Activated effector memory CD4-positive, alpha-beta T cell treated with Interleukin-2 at 50 U/mL for 16 hours (primary cell): ENCODE measurements at regions not wholly inside any gene's neighbourhood (a gene's known extent, or its start where the extent isn't known, plus 50 kb on each side); places are given as distances from the start of the nearest gene placed in this dataset.
"Not testable (repeated sequence)": the region's sequence is repeated elsewhere in the genome, so short reads cannot be mapped to it uniquely, and the experiment has no call there.

Experiments used
- DNase-seq: peaks from one replicate; pipeline ENCODE4 v3.0.0-alpha.2; 2020

- DNase-seq = not testable (repeated sequence)
Measured at GRCh38 chr2:111432423-111432822, 311.7 kb downstream of the BCL2L11 start.

GRCh38 chr2:111432916-111433499, 312.3 kb downstream of the BCL2L11 start:
- DNase-seq = not testable (repeated sequence)

- not testable (repeated sequence) for DNase-seq
Measured at GRCh38 chr2:111433892-111434607, 313.3 kb downstream of the BCL2L11 start.

- not testable (repeated sequence) for DNase-seq
Measured at GRCh38 chr2:111434608-111434939, 313.9 kb downstream of the BCL2L11 start.

GRCh38 chr2:111435553-111436310, 315.0 kb downstream of the BCL2L11 start:
- DNase-seq = not testable (repeated sequence)

- DNase-seq = not testable (repeated sequence)
Measured at GRCh38 chr2:111436411-111436810, 315.7 kb downstream of the BCL2L11 start.

- not testable (repeated sequence) for DNase-seq
Measured at GRCh38 chr2:111437288-111437990, 316.7 kb downstream of the BCL2L11 start.

GRCh38 chr2:111438161-111438560, 317.4 kb downstream of the BCL2L11 start:
- not testable (repeated sequence) for DNase-seq

GRCh38 chr2:111439237-111439636, 318.5 kb downstream of the BCL2L11 start:
- DNase-seq = not testable (repeated sequence)

- not testable (repeated sequence) for DNase-seq
Measured at GRCh38 chr2:111441614-111442013, 320.9 kb downstream of the BCL2L11 start.

- DNase-seq = not testable (repeated sequence)
Measured at GRCh38 chr2:111442767-111443454, 322.2 kb downstream of the BCL2L11 start.

GRCh38 chr2:111444516-111444915, 323.8 kb downstream of the BCL2L11 start:
- DNase-seq = not testable (repeated sequence)

- DNase-seq = not testable (repeated sequence)
Measured at GRCh38 chr2:111445191-111445929, 324.6 kb downstream of the BCL2L11 start.

GRCh38 chr2:111445941-111446340, 325.2 kb downstream of the BCL2L11 start:
- DNase-seq = not testable (repeated sequence)

- not testable (repeated sequence) for DNase-seq
Measured at GRCh38 chr2:111447482-111447881, 326.8 kb downstream of the BCL2L11 start.

- not testable (repeated sequence) for DNase-seq
Measured at GRCh38 chr2:111448796-111449195, 328.1 kb downstream of the BCL2L11 start.

GRCh38 chr2:111450526-111450925, 329.8 kb downstream of the BCL2L11 start:
- not testable (repeated sequence) for DNase-seq

GRCh38 chr2:111451692-111452199, 331.0 kb downstream of the BCL2L11 start:
- not testable (repeated sequence) for DNase-seq

- not testable (repeated sequence) for DNase-seq
Measured at GRCh38 chr2:111452208-111452607, 331.5 kb downstream of the BCL2L11 start.

- not testable (repeated sequence) for DNase-seq
Measured at GRCh38 chr2:111453308-111453707, 332.6 kb downstream of the BCL2L11 start.

GRCh38 chr2:111453816-111454215, 333.1 kb downstream of the BCL2L11 start:
- not testable (repeated sequence) for DNase-seq
